Fibroblast of villous mesenchyme (primary cell): ENCODE measurements at regions not wholly inside any gene's neighbourhood (a gene's known extent, or its start where the extent isn't known, plus 50 kb on each side); places are given as distances from the start of the nearest gene placed in this dataset.

ENCODE experiments used
- DNase-seq: peaks from one replicate; pipeline ENCODE4 v3.0.0-alpha.2; 2010; ENCODE audit warnings: low read depth
- H3K4me3 ChIP-seq: 2 replicates; pipeline ENCODE4 v1.5.1; 2011; ENCODE audit warnings: low read depth, mild to moderate bottlenecking, low read length
- TF ChIP-seq, protein P1 (sequence below): IDR thresholded peaks from 2 replicates; pipeline ENCODE4 v1.5.1; 2012; ENCODE audit warnings: low read depth, mild to moderate bottlenecking, low read length; ENCODE audit not compliant: insufficient read depth

DNA sequence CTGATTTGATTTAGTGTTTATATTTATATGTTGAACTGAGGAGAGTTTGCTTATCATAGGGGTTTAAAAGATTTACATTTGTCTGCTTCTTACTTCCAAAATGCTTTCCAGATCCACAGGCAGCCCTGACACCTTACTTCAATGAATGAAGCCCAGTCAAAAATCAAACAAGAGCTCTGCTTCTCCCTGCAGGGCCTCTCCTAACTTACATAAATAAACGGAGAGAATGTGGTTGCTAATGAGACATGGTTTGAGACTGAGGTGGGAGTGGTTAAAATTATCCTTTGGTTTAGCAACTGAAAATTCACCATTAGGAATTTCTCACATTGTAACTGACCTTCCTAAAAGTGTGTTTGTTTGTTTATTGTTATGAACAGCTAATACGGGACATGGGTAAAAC, 612.3 kb upstream of the FANCL start:
- no peak overlapping the region for H3K4me3 ChIP-seq
- DNase-seq, result peak; percentile 2
- TF ChIP-seq, protein P1, sequence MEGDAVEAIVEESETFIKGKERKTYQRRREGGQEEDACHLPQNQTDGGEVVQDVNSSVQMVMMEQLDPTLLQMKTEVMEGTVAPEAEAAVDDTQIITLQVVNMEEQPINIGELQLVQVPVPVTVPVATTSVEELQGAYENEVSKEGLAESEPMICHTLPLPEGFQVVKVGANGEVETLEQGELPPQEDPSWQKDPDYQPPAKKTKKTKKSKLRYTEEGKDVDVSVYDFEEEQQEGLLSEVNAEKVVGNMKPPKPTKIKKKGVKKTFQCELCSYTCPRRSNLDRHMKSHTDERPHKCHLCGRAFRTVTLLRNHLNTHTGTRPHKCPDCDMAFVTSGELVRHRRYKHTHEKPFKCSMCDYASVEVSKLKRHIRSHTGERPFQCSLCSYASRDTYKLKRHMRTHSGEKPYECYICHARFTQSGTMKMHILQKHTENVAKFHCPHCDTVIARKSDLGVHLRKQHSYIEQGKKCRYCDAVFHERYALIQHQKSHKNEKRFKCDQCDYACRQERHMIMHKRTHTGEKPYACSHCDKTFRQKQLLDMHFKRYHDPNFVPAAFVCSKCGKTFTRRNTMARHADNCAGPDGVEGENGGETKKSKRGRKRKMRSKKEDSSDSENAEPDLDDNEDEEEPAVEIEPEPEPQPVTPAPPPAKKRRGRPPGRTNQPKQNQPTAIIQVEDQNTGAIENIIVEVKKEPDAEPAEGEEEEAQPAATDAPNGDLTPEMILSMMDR, result no peak

- H3K4me3 ChIP-seq, result no peak overlapping the region
- DNase-seq, result no peak
- TF ChIP-seq, protein P1, result no peak
Measured at GRCh38 chr2:58852905-58853304, 611.8 kb upstream of the FANCL start.

DNA sequence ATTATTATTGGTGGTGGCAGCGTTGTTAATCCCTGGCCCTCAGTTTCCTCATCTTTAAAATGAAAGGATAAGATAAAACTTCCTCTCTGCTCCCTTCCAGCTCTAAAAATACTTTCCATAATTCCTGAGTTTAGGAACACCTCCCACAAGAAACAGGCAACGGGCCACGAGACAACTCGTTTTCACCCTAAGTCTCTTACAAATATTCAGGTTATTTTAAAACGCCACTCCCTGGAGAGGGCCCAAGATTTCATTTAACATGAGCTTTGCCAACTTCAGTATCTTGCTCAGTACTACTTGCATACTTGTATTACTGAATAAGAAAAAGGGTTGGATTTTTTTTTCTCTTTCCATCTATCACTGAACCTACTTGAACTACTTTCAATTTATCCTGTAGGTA, 611.1 kb upstream of the FANCL start:
- TF ChIP-seq, protein P1, result no peak
- no peak for DNase-seq
- H3K4me3 ChIP-seq, result no peak overlapping the region

- TF ChIP-seq, protein P1, result no peak
- H3K4me3 ChIP-seq, result no peak overlapping the region
- DNase-seq, result no peak
Measured at GRCh38 chr2:58851598-58851997, 610.5 kb upstream of the FANCL start.

- TF ChIP-seq, protein P1, result no peak
- no peak for DNase-seq
- no peak overlapping the region for H3K4me3 ChIP-seq
Measured at GRCh38 chr2:58845011-58845410, 603.9 kb upstream of the FANCL start.

- TF ChIP-seq, protein P1, result no peak
- DNase-seq, result no peak
- no peak overlapping the region for H3K4me3 ChIP-seq
Measured at GRCh38 chr2:58842501-58843155, 601.5 kb upstream of the FANCL start.

GRCh38 chr2:58834404-58834803, 593.3 kb upstream of the FANCL start:
- peak; percentile 21 for DNase-seq
- no peak overlapping the region for H3K4me3 ChIP-seq
- TF ChIP-seq, protein P1, result no peak
